ENCODE measurements at regions not wholly inside any gene's neighbourhood (a gene's known extent, or its start where the extent isn't known, plus 50 kb on each side); places are given as distances from the start of the nearest gene placed in this dataset.
"Not testable (repeated sequence)": the region's sequence is repeated elsewhere in the genome, so short reads cannot be mapped to it uniquely, and the experiment has no call there.

DNA sequence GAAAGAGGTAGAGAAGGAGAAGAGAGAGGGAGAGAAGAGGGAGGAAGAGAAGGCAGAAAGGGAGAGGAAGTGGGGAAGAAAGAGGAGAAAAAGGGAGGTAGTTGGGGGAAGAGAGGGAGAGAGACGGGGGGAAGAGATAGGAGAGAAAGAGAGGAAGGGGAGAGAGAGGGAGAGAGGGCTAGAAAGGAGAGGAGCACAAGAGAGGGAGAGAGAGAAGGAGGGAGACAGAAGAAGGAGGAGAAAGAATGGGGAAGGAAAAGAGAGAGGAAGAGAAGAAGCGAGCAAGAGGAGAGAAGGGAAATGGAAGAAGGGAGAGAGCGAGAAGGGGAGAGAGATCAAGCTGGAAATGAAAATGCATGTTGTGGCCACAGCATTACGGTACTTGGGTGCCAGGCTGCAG lies 1368.4 kb upstream of the TMEM132C start:
- no peak for DNase-seq (ENCODE audit: low read depth in 4 of 4, low spot score in 2 of 4)

DNA sequence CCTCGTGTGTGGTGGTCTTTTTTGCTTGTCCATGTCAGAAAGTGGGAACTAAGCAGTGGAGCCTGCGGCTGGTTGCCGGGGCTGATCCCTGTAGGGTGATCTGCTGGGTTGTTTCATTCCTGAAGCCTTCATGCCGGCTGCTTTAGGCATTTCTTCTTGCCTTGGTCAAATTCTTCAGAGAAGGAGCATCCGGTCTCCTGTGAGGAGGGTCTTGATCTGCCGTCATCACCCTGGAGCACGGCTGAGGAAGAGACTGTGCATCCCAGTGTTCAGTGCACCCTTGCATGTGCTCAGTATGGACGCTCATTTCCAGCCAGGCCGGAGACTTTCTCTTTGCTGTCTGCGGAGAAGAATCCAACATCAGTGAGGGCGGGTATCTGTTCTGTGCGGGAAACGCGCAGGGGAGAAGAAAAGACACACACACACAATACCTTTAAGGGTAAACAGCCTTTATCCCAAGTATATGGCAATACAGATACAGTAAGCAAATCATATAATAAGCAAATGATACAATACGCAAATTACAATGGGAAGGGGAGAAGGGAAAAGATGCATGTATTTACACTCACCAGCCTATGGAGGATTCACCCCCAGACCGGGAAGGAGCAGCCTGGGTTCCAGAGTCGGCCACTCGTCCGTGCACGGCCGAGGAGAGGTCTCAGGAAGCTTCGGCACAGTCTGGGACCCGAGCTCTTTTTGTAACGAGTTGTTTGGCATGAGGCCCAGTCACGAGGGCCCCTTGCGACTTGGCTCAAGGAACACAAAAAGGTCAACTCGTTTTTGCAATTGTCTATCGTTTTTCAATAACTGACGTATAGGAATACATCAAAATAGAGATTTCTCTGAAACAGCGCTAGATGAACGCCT lies 1366.8 kb upstream of the TMEM132C start:
- no peak for DNase-seq (ENCODE audit: low read depth in 4 of 4, low spot score in 2 of 4)

DNA sequence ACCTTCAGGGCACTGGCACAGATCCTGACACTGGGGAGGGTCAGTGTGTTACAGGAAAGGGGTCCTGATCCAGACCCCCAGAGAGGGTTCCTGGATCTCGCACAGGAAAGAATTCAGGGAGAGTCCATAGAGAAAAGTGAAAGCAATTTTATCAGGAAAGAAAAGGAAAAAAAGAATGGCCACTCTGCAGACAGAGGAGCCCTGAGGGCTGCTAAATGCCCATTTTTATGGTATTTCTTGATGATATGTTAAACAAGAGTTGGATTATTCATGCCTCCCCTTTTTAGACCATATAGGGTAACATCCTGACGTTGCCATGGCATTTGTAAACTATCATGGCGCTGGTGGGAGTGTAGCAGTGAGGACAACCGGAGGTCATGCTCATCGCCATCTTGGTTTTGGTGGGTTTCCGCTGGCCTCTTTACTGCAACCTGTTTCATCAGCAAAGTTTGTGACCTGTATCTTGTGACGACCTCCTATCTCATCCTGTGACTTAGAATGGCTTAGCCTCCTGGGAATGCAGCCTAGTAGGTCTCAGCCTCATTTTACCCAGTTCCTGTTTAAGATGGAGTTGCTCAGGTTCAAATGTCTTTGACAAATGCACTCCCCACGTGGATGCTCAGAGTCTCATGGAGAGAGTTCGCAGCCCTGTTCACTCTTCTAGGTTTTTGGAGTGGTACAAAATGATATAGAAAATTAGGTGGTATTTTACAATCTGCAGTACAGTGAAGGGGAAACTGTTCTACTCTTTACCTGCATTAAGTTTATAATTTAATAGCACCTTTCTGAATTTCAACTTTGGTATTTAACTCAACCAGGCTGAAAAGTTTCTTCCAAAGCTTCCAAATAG lies 1363.7 kb upstream of the TMEM132C start:
- no peak for DNase-seq (ENCODE audit: low read depth in 4 of 4, low spot score in 2 of 4)

DNA sequence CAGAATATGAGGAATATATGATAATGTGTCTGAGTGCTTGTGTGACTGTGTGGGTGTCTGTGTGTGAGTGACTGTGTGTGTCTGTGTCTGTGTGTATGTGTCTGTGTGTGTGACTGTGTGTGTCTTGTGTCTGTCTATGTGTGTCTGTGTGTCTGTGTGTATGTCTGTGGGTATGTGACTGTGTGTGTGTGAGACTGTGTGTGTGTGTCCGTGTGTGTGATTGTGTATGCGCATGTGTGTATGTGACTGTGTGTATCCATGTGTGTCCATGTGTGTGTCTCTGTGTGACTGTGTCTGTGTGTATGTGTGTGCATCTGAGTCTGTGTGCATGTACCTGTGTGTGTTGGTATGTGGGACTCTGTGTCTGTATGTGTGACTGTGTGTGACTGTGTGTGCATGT lies 1361.2 kb upstream of the TMEM132C start:
- no peak for DNase-seq (ENCODE audit: low read depth in 4 of 4, low spot score in 2 of 4)

DNA sequence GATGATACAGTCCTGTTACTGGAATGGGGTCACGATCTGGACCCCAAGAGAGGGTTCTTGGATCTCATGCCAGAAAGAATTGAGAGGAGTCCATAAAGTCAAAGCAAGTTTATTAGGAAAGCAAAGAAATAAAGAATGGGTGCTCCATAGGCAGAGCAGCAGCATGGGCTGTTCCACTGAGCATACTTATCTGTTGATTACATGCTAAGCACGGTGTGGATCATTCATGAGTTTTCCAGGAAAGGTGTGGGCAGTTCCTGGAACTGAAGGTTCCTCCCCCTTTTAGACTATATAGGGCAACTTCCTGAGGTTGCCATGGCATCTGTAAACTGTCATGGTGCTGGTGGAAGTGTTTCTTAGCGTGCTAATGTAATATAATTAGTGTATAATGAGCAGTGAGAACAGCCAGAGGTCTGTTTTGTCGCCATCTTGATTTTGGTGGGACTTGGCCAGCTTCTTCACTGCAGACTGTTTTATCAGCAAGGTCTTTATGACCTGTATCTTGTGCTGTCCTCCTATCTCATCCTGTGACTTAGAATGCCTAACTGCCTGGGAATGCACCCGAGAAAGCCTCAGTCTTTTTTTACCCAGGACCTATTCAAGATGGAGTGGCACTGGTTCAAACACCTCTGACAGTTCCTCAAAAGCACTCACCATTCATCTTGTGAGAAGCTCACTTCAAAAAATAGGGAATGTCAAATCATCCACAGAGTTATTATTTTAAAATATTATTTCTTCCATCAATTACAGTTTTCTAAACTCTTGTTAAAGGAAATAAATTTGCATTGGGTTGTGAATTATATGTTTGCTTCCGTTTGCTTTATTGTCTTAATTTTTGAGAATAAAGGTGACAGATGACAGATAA lies 1358.8 kb upstream of the TMEM132C start:
- no peak for DNase-seq (ENCODE audit: low read depth in 4 of 4, low spot score in 2 of 4)

DNA sequence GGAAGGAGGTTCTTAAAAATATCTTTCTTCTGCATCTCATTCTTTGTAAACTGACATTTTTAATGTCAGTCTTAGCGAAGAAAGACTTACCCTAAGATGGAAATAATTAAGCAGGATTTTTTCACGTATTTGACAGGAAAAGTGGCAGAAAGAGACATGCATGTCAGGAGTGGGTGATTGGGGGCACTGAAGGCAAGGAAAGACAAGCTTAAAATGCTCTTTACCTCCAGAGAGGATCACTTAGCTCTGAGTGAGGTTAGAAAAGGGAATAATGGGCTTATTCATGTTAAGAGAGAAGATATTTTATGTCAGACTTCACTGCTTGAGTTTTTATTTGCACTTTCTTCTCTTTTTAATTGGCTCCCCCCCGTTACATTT lies 1358.2 kb upstream of the TMEM132C start:
- no peak for DNase-seq (ENCODE audit: low read depth in 4 of 4, low spot score in 2 of 4)

DNA sequence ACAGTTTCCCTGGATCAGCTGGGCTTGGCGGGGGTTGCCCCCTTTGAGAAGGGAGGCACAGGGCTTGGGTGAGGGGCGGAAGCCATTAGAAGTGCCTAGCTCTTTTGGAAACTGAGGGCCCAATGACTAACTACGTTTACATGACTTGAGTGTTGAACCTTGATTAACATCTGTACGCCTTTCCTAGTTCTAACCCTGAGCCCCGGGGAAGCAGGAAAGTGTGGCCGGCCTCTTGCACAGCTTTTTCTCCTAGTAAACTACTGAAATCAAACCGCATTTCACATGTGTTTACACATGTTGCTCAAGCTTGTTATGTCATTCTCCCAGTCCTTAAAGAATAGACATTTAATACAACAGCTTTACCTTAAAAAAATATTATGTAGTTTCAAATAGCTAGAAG lies 1356.4 kb upstream of the TMEM132C start:
- no peak for DNase-seq (ENCODE audit: low read depth in 4 of 4, low spot score in 2 of 4)

DNA sequence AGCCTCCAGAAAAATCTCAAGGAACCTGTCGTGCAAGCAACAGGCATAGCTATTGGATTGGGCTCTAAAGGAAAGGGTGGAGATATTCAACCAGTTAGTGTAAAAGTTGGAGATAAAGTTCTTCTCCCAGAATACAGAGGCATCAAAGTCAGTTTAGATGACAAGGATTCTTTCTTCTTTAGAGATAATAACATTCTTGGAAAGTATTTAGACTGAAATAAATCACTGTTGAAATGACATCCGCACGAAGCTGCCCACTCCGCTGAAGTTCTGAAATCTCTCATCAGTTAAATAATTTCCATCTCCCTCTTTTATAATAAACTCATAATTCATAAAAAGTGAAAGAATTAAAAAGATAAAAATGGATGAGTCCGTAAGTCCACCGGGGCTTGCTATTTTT lies 1354.9 kb upstream of the TMEM132C start:
- DNase-seq (ENCODE audit: low read depth in 4 of 4, low spot score in 2 of 4), result no peak

DNA sequence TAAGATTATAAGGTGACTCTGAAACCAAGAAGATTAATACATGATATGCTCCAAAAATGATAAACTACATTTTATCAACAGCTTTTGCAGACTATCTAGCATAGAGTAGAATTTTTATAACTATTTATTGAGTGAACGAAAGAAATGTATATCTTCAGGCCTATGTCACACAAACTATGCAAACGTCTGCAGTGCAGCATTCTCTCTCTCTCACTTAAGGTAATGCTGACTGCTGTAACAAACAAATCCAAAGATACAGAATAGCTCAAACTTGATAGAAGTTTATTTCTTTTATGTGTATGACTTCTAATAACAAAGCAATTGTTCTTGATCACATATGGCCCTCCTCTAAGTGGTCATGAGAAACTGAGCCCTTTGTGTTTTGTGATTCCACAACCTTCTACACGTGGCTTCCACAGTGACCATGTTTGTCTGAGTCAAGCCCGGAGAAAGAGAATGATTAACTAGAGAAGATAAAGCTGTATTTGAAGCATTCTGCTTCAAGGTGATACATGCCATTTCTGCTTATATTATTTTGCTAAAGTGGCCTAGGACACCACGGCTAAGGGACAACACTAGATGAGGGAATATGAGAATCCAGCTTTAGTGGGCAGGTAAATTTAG lies 1352.7 kb upstream of the TMEM132C start:
- no peak for DNase-seq (ENCODE audit: low read depth in 4 of 4, low spot score in 2 of 4)

DNA sequence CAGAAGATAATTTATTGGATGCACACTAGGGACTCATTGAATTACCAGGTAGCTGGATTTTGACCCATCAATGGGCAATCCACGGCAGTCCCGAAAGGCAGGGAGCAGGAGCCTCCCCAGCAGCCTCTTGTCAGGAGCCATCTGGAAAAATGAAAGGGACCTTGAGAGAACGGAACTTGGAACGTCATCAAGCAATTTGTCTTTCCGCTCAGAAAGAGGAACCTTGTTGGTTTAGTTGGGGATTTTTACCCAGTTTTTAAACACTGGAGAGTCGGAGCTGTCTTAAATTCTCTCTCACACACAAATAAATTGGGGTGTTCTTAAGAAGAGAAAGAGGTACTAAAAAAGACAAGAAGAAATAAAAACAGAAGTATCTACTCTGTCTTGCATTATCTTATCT lies 1351.7 kb upstream of the TMEM132C start:
- no peak for DNase-seq (ENCODE audit: low read depth in 4 of 4, low spot score in 2 of 4)

DNA sequence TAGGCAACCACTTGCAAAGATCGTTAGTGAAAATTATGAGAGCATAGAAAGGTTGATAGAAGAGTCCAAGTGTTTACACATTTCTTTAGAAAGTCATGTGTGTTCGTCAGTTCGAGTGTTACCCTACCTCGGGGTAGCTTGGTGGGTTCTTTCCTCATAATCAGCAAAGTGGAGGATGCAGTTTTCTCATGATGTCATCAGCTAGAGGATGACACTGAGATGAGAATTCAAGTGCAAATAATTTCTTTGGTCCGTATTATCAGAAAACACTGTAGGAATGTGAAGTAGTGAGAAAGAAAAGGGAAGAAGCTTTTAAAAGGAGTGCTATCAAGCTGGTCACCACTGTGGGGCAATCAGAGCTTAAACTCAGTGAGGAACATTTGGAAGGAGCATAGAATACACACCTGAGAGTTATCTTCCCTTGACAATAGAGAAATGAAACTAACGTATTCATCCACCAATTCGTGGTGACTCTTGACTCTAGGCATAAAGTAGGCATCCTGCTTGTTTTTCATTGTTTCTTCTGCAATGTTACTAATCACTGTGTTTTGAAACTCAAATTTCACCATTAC lies 1340.9 kb upstream of the TMEM132C start:
- no peak for DNase-seq (ENCODE audit: low read depth in 4 of 4, low spot score in 2 of 4)

DNA sequence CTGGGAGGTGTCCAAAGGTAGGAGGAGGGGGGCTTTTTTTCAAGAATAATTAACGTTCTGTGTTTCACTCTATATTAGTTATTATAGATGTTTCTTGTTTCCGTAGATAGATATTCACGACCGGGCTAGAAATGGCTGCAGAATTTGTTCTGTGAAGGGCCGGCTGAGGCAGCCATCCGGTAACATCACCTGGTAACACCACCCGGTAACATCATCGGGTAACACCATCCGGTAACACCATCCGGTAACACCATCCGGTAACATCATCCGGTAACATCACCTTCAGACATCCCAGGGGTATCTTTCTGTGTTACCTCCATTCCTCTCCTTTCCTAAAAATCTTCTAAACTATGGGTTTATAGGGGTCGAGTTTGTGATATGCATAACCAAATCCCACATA lies 1336.7 kb upstream of the TMEM132C start:
- no peak for DNase-seq (ENCODE audit: low read depth in 4 of 4, low spot score in 2 of 4)

DNA sequence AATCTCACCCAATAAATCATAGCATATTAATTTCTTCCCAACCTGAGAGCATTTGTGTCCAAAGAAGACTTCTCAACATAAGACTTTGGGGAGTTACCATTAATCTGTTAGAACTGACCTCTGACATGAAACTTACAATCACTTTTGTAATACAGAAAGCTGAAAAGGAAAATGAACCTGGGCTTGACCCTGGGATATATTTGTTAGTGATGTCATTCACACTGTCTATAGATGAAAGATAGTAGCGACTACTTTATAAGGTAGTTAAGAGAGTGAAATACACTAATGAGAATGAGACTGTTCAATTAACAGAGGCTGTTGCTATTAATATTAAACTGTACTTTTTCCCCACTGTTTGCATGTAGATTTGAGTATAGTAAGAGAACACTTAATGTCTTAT lies 1334.8 kb upstream of the TMEM132C start:
- DNase-seq (ENCODE audit: low read depth in 4 of 4, low spot score in 2 of 4), result no peak

DNA sequence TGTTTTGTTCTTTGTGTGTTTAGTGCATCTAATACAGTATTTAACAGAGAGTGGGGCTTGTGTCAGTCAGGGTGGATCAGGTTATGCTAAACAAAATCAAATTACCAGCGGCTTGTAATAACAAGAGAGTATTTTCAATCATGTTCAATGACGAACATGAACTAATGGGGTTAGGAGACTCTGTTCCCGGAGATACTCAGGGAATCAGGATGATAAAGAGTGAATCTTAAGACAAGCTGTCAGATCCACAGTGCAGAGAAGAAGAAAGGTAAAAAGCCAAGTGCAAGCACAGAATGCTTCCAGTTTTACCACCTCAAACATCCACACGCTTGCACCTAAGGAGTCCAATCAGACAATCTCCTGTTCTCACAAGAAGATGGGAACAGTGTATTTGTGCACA lies 1331.5 kb upstream of the TMEM132C start:
- DNase-seq (ENCODE audit: low read depth in 4 of 4, low spot score in 2 of 4), result no peak

DNA sequence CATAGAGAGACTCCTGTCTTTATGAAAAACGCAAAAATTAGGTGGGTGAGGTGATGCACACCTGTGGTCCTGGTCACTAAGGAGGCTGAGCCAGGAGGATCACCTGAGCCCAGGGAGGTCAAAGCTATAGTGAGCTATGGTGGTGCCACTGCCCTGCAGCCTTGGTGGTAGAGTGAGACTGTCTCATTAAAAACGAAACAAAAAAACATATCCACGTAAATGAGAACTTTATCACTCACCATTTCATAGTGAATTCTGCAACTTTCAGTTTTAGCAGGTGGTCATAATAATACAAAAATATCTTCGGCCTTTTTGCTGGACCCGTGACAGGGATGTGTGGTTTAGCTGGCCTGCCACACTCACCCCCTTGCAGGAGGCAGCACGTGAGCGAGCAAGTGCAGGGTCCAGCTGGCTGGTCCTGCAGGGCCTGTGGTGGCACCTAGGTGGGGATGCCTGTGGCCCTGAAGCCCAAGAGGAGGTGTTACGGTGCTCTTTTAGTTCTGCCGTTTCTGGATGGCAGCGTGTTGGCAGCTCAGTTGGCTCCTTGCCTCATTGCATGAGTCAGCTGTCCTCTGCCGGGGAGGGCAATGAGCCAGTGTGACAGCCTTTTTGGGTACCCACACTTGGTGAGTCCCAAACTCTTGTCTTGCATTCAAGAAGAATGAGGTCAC lies 1330.7 kb upstream of the TMEM132C start:
- no peak for DNase-seq (ENCODE audit: low read depth in 4 of 4, low spot score in 2 of 4)

DNA sequence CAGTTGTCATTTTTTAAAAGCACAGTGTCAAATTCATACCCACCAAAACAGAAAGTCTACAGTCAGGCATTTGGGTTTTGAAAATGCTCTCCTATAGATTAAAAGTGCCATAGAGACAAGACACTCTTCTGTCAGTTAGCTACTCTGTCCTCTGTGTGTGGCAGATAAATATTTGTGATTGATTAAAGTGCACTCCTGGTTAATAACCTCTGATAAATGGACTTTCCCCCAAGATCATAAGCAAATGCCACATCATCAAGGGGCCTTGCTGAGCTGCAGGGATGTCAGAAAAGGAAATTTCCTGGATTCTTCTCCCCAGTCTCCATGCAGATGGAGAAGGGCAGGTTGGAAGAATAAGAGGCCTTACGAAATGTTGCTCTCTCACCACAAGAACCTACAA lies 1329.5 kb upstream of the TMEM132C start:
- no peak for DNase-seq (ENCODE audit: low read depth in 4 of 4, low spot score in 2 of 4)

DNA sequence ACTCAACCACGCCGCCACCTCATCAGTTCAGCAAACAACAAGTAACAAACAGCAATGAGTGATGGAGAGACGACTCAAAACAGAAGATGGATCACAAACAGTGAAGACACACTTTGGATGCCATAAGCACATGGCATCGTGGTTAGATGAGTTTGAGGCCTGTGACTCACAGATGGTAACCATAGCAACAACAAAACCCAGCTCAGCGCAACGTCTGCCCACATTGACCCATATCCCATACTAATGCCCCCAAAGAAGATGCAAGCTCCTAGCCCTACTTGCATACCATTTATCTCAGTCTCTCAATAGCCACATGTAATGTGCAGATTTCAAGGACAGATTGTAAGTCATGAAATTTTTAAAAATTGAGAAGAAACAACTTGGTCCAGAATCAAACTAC lies 1322.3 kb upstream of the TMEM132C start:
- no peak for DNase-seq (ENCODE audit: low read depth in 4 of 4, low spot score in 2 of 4)

DNA sequence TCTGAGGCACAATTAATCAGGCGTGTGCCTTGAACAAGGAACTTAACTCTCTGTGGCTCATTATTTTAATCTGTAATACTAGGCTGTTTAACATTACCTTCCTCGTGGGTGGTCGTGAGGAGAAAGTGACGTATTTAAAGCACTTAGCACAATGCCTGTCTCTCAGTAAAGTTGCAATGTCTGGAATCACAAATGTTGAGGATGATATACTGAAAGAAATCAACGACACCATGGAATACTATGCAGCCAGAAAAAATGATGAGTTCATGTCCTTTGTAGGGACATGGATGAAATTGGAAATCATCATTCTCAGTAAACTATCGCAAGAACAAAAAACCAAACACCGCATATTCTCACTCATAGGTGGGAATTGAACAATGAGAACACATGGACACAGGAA lies 1320.0 kb upstream of the TMEM132C start:
- not testable (repeated sequence) for DNase-seq (ENCODE audit: low read depth in 4 of 4, low spot score in 2 of 4)

DNA sequence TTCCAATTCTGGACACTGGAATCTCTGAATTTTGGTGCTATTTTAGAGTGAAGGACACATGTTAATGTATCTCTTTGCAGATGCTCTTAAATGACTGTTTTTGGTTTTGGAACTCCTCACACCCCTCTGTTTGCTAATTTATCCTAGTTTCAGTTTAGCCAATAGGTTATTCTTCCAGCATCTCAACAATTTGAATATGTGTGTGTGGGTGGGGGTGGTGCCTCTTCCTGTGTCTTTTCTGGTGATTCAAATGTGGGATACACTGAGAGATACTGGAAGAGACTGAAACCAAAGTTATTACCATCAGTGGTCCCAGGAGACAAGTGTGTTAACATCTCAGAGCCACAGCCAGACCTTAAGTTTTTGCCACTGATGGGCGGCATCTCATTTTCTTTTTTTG lies 1317.4 kb upstream of the TMEM132C start:
- DNase-seq (ENCODE audit: low read depth in 4 of 4, low spot score in 2 of 4), result no peak

DNA sequence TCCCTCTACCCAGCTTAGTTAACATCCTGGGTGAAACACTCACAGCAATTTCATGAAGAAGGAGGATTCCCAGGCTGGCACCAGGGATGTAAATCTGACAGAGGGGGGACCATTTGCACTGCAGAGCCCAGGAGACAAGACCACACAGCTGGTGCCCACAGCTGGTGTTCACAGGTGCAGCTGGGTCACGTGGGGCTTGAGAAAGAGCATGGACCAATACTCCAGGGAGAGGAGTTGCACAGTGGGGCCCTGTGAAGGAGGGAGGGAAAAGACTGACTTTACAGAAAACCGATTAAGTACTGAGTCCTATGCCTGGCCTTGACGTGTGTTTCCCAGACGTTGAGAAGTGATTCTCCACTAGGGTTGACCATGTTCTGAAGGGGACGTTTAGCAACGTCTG lies 1316.7 kb upstream of the TMEM132C start:
- no peak for DNase-seq (ENCODE audit: low read depth in 4 of 4, low spot score in 2 of 4)

Data from left renal cortex interstitium (tissue), 4 donors.